Esophagus squamous epithelium (tissue), 4 donors: ENCODE measurements at regions not wholly inside any gene's neighbourhood (a gene's known extent, or its start where the extent isn't known, plus 50 kb on each side); places are given as distances from the start of the nearest gene placed in this dataset.

Source experiments
- CTCF ChIP-seq, 6 experiments: fragments of 450-650 bp in 4 of 6; fragments of 200-600 bp in 2 of 6; sonication (generic) in 2 of 6; IDR thresholded peaks; one replicate each; pipeline ENCODE4 v1.5.1; 2016 to 2019; ENCODE audit warnings: antibody characterized with exemption in 6 of 6, mild to moderate bottlenecking in 4 of 6, moderate library complexity in 4 of 6
- POLR2A ChIP-seq, 4 donors: fragments of 450-650 bp; IDR thresholded peaks; one replicate each; pipeline ENCODE4 v1.6.1; 2017; ENCODE audit warnings: antibody characterized with exemption in 4 of 4, mild to moderate bottlenecking in 4 of 4, moderate library complexity in 3 of 4

- no peak for TF ChIP-seq CTCF (IDR thresholded peaks at IDR 0.05)
- no peak for TF ChIP-seq POLR2A (IDR thresholded peaks at IDR 0.05)
These were observed 210.2 kb downstream of the ICE1 start for GRCh38 chr5:5632678-5633077.
